Liver (tissue), 3 donors: ENCODE measurements at regions not wholly inside any gene's neighbourhood (a gene's known extent, or its start where the extent isn't known, plus 50 kb on each side); places are given as distances from the start of the nearest gene placed in this dataset.

Experiments used
- EGR1 ChIP-seq, 2 donors: IDR thresholded peaks; 2 replicates each; pipeline ENCODE4 v1.6.1; 2016 to 2018; ENCODE audit warnings: antibody characterized with exemption in 2 of 2, low read depth in 2 of 2
- GABPA ChIP-seq, 2 donors: IDR thresholded peaks in 1 of 2; conservative IDR thresholded peaks in 1 of 2; 2 replicates each; pipeline ENCODE4 v1.6.1; 2016; ENCODE audit warnings: antibody characterized with exemption in 2 of 2, mild to moderate bottlenecking in 1 of 2, moderate library complexity in 1 of 2
- RXRA ChIP-seq, 2 donors: IDR thresholded peaks; 2 replicates each; pipeline ENCODE4 v1.6.1; 2017 to 2018; ENCODE audit warnings: antibody characterized with exemption in 2 of 2, mild to moderate bottlenecking in 1 of 2
- TF ChIP-seq, protein P1 (sequence below): fragments of 150-350 bp; IDR thresholded peaks from 2 replicates; pipeline ENCODE4 v1.5.1; 2017; ENCODE audit warnings: improper control_type of control experiment, low read depth, low read length; ENCODE audit not compliant: missing input control
- TF ChIP-seq, protein P2 (sequence below): IDR thresholded peaks from 2 replicates; pipeline ENCODE4 v1.6.1; 2016; ENCODE audit warnings: antibody characterized with exemption
- TF ChIP-seq, protein P3 (sequence below): IDR thresholded peaks from 2 replicates; pipeline ENCODE4 v1.6.1; 2016; ENCODE audit warnings: antibody characterized with exemption, mild to moderate bottlenecking
- TF ChIP-seq, protein P4 (sequence below): IDR thresholded peaks from 2 replicates; pipeline ENCODE4 v1.6.1; 2016; ENCODE audit warnings: antibody characterized with exemption
- TF ChIP-seq, protein P5 (sequence below): IDR thresholded peaks from 2 replicates; pipeline ENCODE4 v1.6.1; 2016; ENCODE audit warnings: antibody characterized with exemption
- donor health status: healthy.
- donor health status: healthy.

DNA sequence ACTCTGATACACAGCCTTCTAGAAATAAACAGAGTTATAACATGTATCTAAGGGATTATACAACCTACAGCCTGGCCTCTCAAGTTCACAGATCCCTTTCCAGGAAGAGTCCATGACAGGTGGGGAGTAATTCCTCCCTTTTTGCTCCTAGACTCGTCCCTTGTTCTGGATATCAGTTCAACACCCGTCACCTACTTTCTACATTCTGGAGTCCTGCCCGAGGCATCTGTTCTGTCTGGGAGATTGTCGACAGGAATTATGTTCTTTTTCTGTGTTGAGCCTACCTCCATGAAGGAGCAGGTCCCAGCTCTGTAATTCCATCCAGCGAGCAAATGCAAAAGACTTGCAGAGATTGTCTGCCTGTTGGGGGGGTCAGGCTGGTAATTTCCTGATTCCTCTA lies 224.6 kb upstream of the NTM start:
- TF ChIP-seq, protein P1, sequence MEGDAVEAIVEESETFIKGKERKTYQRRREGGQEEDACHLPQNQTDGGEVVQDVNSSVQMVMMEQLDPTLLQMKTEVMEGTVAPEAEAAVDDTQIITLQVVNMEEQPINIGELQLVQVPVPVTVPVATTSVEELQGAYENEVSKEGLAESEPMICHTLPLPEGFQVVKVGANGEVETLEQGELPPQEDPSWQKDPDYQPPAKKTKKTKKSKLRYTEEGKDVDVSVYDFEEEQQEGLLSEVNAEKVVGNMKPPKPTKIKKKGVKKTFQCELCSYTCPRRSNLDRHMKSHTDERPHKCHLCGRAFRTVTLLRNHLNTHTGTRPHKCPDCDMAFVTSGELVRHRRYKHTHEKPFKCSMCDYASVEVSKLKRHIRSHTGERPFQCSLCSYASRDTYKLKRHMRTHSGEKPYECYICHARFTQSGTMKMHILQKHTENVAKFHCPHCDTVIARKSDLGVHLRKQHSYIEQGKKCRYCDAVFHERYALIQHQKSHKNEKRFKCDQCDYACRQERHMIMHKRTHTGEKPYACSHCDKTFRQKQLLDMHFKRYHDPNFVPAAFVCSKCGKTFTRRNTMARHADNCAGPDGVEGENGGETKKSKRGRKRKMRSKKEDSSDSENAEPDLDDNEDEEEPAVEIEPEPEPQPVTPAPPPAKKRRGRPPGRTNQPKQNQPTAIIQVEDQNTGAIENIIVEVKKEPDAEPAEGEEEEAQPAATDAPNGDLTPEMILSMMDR = no peak
- TF ChIP-seq, protein P2, sequence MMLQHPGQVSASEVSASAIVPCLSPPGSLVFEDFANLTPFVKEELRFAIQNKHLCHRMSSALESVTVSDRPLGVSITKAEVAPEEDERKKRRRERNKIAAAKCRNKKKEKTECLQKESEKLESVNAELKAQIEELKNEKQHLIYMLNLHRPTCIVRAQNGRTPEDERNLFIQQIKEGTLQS = no peak
- TF ChIP-seq RXRA (IDR thresholded peaks at IDR 0.05) (no peak), GABPA (IDR thresholded peaks at IDR 0.05 in 1 of 2, conservative IDR thresholded peaks at IDR 0.05 in 1 of 2) (no peak), EGR1 (IDR thresholded peaks at IDR 0.05; ENCODE audit: low read depth in 2 of 2) (no peak)
- TF ChIP-seq, protein P3, sequence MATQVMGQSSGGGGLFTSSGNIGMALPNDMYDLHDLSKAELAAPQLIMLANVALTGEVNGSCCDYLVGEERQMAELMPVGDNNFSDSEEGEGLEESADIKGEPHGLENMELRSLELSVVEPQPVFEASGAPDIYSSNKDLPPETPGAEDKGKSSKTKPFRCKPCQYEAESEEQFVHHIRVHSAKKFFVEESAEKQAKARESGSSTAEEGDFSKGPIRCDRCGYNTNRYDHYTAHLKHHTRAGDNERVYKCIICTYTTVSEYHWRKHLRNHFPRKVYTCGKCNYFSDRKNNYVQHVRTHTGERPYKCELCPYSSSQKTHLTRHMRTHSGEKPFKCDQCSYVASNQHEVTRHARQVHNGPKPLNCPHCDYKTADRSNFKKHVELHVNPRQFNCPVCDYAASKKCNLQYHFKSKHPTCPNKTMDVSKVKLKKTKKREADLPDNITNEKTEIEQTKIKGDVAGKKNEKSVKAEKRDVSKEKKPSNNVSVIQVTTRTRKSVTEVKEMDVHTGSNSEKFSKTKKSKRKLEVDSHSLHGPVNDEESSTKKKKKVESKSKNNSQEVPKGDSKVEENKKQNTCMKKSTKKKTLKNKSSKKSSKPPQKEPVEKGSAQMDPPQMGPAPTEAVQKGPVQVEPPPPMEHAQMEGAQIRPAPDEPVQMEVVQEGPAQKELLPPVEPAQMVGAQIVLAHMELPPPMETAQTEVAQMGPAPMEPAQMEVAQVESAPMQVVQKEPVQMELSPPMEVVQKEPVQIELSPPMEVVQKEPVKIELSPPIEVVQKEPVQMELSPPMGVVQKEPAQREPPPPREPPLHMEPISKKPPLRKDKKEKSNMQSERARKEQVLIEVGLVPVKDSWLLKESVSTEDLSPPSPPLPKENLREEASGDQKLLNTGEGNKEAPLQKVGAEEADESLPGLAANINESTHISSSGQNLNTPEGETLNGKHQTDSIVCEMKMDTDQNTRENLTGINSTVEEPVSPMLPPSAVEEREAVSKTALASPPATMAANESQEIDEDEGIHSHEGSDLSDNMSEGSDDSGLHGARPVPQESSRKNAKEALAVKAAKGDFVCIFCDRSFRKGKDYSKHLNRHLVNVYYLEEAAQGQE = no peak
- TF ChIP-seq, protein P4, sequence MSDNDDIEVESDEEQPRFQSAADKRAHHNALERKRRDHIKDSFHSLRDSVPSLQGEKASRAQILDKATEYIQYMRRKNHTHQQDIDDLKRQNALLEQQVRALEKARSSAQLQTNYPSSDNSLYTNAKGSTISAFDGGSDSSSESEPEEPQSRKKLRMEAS = no peak
- TF ChIP-seq, protein P5, sequence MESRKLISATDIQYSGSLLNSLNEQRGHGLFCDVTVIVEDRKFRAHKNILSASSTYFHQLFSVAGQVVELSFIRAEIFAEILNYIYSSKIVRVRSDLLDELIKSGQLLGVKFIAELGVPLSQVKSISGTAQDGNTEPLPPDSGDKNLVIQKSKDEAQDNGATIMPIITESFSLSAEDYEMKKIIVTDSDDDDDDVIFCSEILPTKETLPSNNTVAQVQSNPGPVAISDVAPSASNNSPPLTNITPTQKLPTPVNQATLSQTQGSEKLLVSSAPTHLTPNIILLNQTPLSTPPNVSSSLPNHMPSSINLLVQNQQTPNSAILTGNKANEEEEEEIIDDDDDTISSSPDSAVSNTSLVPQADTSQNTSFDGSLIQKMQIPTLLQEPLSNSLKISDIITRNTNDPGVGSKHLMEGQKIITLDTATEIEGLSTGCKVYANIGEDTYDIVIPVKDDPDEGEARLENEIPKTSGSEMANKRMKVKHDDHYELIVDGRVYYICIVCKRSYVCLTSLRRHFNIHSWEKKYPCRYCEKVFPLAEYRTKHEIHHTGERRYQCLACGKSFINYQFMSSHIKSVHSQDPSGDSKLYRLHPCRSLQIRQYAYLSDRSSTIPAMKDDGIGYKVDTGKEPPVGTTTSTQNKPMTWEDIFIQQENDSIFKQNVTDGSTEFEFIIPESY = no peak
